Fibroblast of peridontal ligament (primary cell): ENCODE measurements at regions not wholly inside any gene's neighbourhood (a gene's known extent, or its start where the extent isn't known, plus 50 kb on each side); places are given as distances from the start of the nearest gene placed in this dataset.
"Not testable (repeated sequence)": the region's sequence is repeated elsewhere in the genome, so short reads cannot be mapped to it uniquely, and the experiment has no call there.

Experiments
- DNase-seq: peaks from one replicate; pipeline ENCODE4 v3.0.0-alpha.2; 2010; ENCODE audit errors: extremely low read depth

DNA sequence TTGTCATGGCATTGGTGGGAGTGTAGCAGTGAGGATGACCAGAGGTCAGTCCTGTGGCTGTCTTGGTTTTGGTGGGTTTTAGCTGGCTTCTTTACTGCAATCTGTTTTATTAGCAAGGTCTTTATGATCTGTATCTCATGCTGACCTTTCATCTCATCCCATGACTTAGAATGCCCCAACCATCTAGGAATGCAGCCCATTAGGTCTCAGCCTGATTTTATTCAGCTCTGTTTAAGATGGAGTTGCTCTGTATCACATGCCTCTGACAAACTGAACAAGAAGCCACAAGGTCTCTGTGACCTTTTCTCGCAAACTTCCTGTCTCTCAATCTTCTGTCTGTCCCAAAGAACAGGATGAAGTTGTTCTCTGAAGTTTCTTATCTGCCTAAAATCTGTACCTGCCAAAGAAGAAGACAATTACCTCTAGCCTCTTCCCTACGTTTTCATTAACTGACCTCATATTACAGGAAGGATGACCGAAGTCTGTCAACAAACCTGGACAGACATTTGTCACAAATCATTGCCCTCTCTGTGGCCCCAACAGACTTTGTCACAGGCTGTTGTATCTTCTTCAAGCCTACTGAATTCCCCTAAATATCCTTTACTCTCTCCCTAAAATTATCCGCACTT, 284.2 kb upstream of the SEMA6A start:
- no peak for DNase-seq

DNA sequence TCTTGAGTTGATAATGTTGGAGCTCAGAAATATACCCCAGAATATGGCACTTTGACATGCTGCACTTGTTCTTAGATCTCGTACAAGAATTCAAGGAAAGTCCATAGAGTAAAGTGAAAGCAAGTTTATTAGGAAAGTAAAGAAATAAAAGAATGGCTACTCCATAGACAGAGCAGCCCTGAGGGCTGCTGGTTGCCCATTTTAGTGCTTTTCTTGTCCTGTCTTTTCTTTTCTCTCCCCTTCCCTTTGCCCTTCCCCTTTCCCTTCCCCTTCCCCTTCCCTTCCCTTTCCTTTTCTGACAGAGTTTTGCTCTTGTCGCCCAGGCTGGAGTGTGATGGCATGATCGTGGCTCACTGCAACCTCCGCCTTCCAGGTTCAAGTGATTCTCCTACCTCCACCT, 283.4 kb upstream of the SEMA6A start:
- not testable (repeated sequence) for DNase-seq

DNA sequence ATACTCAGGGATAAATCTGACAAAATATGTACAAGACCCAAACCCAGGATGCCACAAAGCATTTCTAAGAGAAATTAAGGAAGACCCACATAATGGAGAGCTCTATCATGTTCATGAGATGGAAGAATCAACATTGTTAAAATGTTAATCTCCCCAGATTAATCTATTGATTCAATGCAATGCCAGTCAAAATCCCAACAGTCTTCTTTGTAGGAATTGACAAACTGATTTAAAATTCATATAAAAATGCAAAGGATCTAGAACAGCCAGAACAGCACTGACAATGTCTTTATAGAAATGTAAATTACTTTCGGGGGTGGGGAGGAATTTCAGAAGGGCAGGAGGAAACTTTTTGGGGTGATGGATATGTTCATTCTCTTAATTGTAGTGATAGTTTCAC, 281.6 kb upstream of the SEMA6A start:
- DNase-seq = no peak

DNA sequence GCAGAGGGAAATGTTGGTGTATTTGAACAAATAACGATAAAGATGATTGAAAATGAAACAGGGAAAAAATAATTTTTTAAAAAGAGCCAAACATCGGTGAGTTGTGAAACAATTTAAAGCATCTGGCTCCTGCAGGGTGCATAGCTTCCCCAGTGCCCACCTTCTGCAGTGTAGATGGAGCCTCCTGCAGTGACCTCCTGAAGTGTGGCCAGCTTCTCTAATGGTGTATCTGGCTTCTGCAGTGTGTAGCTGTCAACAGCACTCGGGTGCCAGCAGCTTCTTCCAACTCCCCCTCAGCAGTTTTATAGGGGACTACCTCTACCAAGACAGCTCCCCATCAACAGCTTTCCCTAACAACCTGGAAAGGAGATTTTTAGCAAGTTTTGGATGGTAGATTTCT, 279.4 kb upstream of the SEMA6A start:
- DNase-seq = no peak

DNA sequence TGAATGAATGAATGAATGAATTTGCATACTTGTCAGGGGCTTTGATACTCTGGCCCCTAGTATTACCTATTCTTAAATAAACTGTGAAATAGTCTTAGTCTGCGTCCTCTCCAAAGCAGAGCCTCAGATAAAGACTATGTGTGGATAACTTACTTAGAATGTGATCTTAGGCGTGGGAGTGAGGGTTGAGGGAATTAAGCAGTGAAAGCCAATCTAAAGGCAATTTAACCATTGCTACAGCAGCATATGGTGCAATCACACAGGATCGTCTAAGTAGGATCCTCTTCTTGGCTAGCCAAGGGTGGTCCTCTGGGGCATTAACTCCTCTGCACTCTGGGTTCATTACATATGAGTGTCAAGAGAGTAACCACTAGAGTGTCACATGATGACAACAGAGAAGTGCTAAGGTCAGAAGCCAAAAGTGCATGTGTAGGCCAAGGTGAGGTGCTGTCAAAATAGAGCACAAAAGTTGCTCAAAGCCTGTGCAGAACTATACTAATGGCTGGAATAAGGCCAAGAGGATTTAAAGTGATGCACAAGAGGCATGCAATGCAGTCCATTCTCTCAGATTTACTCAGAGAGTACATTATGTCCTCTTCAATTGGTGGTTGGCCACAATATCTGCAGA, 274.4 kb upstream of the SEMA6A start:
- no peak for DNase-seq

DNA sequence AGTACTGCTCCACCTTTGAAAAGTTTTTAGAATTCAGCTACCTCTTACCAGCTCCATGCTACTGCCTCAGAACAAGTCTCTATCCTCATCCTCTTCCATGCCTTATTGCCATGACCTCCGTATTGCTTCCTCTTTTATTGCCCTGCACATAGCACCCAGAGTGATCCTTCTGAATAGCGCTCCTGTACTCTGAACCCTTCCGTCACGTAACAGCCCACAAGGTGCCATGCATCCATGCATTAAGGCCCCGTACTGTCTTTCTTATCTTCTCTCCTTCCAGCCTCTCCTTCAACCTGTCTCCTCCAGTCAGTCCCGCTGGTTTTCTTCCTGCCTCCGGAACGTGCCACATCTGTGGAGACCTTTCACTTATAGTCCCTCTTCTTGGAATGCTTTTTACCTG, 273.3 kb upstream of the SEMA6A start:
- DNase-seq = no peak

DNA sequence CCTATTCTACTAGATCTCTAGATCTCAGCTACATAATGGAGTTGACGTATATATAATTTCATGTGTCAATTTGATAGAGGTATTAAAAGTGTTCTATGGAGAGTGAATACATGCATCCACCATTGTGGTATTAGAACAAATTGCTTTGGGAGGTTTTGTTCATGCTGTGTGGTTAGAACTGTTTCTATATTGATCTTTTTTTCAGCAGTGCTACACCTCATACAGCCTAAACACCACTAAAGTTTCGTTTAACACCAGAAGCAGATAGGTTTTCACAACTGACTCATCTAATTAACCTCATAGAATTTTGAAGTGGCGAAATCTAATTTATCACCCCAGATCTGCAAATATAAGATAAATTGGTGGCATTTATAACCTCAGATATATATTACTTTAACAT, 269.4 kb upstream of the SEMA6A start:
- DNase-seq = no peak

DNA sequence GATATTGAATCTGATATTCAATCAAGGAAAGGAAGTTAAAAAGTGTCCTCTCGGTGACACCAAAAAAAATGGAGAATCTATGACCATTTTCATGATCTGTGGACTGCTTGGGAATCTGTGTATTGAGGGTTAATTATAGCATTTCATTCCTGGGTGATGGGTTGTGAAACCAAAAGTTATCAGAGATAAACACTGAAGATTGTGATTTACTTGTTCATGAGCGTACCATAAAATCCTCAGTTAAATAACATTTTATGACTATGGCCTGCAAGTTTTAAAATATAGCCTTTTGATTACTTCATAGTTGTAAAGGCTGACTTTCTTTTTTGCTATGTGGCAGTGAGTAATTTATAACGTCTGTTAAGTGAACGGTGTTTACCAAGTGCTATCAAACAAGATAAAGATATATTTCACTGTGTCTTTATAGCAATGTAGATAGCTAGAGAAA, 267.9 kb upstream of the SEMA6A start:
- no peak for DNase-seq

DNA sequence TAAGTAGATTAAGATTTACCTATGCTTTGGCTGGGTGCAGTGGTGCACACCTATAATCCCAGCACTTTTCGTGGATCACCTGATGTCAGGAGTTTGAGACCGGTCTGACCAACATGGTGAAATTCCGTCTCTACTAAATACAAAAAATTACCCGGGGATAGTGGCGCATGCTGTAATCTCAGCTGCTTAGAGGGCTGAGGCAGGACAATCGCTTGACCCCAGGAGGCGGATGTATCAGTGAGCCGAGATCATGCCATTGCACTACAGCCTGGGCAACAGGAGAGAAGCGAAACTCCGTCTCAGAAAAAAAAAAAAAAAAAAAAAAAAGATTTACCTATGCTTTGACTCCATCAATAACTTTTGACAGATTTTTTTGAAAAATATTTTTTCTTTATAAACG, 267.1 kb upstream of the SEMA6A start:
- no peak for DNase-seq

DNA sequence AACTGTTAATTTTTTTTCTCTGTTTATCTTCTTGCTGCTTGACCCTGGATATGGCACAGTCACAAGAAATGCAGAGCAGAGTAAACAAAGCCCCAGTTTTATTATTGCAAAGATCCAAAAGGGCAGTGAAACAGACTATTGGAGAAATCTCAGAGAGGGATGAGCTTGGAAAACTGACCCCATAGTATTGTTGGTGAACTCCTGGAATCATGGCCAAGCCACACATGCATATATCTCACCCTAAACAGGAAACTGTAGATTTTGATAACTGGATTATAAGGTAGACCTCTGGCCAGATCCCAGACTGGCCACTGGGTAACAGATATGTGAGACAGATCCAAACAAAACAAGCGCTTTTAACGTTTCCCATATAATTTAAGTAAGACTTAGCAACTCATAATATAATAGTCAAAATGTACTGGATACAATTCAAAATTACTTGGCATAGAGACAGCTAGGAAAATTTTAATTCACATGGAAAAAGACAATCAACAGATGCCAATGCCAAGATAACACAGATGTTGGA, 263.5 kb upstream of the SEMA6A start:
- no peak for DNase-seq

DNA sequence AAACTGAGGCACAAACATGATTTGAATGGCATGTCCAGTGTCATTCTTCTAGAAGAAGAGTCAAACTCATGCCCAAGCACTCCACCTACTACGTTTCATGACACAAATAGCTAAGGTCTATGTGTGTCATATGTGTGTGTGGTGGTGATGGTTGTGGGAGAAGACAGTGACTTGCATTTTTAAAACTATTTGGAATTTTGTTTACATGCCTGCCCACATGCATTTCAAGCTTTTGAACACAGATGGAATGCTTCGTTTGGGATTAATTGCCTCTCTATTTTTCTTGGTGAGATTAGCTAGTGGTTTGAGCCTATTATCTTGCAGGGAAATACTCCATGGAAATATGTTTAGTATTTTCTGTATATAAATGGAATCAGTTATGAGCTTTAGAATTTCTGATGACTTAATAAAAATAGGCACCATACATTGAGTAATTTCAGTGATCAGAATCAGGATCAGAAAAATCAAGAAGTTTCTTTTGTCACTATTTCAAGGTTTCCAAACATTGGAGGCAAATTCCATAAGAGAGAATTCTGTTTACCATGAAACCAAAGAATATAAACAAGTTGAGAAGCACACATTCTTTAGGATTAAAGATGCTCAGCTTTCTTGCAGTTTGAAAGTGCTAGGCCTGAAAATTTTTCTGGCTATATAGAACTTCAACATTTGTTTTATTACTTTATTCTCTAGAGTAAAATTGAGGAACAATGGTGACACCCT, 260.3 kb upstream of the SEMA6A start:
- no peak for DNase-seq

DNA sequence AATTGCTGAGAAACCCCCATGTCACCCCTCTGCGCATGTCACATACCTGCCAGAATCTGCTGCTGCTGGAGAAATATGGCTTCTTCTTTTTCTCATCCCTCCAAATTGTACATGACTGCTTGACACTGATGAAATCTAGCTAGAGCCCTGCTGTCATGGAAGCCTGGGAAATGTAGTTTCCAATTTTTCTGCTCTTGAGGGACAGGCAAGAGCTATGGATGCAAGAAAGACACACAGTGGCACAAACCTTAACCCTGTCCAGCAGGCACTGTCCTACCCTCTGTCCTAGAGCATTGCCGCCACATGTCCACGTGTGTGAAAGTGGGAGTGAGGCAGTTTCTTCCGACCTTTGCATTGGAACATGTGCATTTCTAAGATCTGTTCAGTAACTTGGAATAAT, 255.5 kb upstream of the SEMA6A start:
- DNase-seq = no peak

DNA sequence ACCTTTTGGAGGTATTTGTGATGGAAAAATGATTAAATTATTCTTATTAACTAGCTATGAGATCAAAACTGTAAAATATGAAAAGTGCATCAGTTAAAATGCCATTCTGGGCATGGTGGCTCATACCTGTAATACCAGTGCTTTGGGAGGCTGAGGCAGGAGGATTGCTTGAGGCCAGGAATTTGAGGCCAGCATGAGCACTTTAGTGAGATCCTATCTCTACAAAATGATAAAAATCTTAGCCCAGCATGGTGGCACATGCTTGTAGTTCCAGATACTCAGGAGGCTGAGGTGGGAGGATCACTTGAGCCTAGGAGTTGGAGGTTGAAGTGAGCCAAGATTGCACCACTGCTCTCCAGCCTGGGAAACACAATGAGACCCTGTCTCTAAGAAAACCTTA, 252.5 kb upstream of the SEMA6A start:
- DNase-seq = no peak

DNA sequence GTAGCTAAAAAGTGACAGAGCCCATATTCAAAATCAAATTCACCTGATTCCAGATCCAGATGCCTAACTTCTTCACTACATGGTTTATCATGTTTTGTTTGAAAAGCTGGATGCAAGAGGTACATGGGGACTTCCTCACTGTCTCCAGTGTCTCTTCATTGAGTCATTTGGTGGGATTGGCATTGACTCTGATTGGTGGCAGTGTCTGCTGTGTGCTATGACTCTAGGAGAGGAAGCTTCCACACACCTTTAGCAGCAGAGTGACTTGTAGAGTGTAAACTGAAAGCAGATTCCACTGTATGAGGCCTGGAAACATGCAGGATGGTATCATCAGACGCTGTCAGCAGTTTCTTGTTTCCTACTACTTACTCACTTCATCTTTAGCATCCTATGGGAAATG, 250.9 kb upstream of the SEMA6A start:
- DNase-seq = no peak

DNA sequence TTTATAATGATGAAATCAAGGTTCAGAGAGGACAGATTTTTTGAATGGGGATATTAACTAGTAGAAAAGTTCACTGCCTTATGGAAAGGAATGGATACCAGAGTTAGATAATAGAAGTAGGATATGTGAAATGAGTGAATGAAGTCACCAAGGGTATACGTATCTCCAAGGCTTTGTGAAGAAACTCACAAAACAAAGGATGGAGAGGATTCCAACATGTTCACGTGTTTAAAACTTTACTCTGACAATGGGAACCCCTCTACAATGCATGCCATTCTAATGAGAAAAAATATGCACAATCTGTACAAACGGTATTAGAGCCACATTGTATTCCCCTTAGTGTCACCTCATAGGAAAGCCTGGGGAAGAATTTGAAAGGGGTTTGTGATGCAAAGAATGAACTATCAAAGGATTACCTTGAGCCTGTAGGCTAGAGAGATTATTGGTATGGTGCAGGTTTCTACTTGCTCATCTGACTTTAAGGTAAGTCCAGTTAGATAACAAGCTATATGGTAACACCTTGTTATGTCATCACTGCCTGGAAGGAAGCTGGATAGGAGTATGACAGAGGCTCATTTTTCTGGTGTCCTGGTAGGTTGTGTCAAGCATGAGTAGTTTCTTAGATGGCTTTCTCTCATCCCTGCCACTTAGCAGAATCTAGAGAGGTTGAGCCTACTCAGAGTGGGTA, 250.3 kb upstream of the SEMA6A start:
- DNase-seq = no peak

DNA sequence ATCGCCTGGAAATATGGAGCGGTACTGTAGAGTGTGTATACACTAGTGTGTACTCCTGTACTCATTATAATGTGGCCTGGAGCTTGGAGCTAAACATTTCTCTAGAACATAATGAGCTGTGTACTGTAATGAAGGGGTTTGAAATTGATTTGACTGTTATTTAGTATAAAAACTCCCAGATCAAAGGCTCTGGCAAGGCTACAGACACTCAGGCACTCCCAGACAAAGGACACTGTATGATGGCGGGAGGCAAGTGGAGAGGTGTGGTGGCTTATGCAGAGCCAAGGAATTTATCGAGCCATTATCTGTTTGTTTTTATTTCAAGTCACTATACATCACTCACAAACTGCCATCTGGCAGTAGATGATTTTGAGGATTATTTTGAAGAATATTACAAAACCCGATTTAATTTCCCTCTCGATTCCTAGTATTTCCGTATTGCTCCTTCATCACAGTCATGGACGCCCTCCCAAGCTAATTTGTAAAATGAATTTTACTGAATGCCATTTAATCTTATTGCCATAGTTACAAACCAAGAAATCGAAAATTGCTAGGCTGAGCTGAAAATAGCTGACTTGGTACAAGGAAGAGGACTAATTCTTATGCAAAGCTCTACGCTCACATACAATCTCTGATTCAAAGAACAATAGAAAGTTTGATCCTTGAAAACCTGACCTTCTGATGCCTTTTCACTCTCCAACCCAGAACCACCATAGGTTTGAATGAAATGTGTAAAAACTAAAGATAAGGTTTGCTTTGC, 240.2 kb upstream of the SEMA6A start:
- DNase-seq = no peak

DNA sequence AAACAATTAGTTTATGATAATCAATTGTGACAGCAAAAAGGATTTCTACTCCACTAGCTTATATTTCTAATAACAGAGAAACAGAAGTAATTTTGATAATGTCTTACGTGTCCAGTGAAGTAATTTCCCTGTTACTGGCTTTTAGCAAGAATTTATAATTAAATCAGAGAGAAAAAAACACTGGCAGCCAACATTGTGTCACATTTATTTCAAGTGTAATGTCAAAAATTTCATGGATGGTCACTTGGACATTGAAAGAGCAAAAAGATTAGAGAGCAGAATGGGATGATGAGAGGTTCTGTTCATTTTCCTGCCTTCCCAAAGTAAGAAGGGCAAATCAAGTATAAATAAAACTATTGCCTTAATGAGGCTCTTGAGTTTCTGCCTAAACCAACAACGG, 239.3 kb upstream of the SEMA6A start:
- DNase-seq = no peak

DNA sequence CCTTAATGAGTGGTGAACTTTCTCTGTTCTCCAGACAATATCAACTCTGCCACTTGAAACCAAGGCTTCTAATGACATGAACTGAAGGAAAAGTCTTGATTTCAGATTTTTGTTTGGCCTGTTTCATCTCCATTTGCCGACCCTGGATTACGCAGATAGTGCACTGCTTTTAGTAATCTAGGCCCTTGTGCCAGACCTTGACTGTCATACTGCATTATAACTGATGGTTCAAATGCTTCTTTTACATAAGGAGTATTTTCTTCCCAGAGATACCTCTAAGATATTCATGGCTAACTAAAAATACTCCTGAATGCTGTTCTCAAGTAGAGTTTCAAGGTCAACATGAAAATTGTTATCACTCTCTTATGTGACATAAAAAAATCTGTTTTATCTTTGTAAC, 238.7 kb upstream of the SEMA6A start:
- no peak for DNase-seq

DNA sequence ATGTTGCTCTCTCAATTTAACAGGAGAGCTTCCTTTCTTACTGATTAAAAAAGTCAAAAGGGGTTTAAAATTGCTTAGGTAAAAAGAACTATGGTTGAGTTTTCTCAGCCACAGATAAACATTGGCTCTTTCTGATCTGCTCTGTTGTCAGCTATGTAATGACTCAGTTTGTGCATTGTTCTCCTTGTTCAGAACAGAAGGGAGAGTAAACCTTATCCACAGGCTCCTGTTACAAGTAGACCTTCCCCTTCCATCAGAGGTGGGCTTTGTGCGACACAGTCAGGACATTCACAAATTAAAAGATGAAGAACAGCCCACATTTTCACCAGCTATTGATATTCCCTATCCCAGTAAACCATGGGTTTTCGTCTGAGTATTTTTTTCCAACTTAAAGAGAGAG, 236.3 kb upstream of the SEMA6A start:
- no peak for DNase-seq

DNA sequence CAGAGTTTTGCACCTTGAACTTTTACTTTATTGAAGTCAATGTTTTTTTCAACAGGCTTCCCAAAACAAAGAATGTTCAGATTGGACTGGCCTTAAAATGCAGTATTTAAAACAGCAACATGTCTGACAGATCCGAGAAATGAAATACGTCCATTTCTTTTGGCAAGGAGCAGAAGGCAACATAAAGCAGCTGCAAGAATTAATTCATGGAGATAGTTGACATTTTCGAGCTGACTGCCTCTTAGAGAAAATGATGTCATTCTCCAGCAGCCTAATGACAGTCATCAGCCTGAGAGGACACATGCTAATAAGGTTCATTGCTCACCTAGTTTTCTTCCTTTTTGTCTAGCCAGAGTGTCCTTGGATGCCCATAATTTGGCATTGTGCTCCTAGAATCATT, 232.2 kb upstream of the SEMA6A start:
- DNase-seq = no peak

DNA sequence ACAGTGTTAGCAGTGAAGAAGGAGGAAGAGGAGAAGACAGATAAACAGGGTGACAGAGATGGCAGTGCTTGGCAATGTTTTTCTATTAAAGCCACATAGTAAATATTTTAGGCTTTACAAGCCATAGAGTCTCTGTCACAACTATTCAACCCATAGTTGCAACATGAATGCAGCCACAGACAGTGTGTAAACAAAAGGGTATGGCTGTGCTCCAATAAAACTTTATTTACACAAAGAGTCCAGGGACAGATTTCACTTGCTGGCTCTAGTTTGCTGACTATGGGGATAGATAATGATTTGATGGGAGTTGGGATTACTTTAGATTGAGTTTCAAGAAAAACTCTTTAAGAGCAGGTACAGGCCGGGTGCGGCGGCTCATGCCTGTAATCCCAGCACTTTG, 224.8 kb upstream of the SEMA6A start:
- no peak for DNase-seq

DNA sequence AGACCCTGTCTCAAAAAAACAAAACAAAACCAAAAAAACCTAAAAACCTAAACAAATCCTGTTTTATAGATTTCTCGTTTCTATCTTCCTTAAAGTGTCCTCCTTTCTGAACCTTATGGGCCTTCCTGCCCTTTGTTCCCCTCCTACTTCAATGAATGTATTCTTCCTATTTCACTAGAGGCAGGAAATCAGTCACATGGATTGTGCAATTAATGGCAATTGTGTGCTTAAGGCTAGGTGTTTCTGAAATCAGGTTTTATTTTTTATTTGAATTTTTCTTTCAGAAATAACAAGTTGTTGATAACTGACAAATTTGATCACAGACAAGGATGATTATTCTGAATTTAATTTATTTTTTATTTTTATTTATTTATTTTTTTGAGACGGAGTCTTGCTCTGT, 220.6 kb upstream of the SEMA6A start:
- DNase-seq = no peak
